Stimulated activated CD4-positive, alpha-beta T cell treated with anti-CD3 and anti-CD28 coated beads, Interleukin-4, amount 100 ng/mL, for 48 hours (primary cell): ENCODE measurements at regions not wholly inside any gene's neighbourhood (a gene's known extent, or its start where the extent isn't known, plus 50 kb on each side); places are given as distances from the start of the nearest gene placed in this dataset.
"Not testable (repeated sequence)": the region's sequence is repeated elsewhere in the genome, so short reads cannot be mapped to it uniquely, and the experiment has no call there.

Experiments
- DNase-seq, 2 donors: peaks; one replicate each; pipeline ENCODE4 v3.0.0-alpha.2; 2020; ENCODE audit warnings: low read depth in 2 of 2

DNA sequence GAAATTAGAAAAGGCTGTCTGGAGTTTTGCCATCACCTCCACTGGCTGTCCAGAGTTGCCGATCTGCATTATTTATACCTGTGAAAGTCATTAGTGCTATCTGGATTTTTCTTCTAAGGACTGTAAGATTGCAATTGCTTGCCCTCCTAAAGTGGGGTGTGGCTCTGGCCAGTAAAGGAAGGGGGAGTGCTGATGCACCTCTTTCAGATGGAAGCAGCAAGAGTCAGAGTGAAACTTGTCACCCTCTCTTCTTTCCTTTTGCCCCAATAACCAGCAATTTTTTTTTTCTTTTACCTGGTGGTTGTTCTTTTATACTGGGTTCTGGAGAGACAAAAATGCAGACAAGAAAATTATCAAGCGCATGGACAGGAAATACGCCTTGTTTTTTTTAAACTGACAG is 527.4 kb upstream of the NRP1 start:
- no peak for DNase-seq

- no peak for DNase-seq
Observed at GRCh38 chr10:33861016-33861704, 526.7 kb upstream of the NRP1 start.

GRCh38 chr10:33860552-33860951 is 526.1 kb upstream of the NRP1 start:
- no peak for DNase-seq

DNA sequence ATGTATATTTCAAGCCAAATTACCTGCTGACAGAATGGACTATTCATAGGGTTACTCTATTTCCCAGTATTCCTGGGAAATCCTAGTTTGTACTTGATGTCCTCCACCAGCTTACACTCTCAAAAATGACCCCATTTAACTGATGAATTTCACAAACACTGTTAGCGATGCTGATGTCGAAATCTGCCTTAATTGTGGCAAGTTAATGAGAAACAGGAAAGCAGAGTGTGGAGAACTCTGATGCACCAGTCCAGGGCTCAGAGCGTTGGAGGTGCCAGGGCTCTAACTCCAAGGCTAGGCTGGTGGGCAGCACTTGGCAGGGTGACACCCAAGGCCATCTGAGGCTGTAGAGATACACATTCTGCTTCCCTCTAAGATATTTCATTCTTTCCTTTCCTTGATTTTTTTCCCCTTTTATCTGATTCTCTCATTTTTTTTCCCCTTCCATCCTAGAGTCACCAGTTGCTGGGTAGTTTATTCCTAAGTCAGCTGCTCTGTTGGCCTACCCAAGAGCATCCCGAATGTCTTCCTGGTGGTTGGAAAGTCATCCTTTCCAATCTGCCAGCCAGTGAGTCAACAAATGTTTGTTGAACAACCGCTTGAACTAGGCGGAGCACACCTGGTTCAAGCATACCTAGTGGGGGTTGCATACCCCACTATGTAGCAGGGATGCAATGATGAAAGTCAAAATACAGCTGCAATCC is 525.0 kb upstream of the NRP1 start:
- no peak for DNase-seq

DNA sequence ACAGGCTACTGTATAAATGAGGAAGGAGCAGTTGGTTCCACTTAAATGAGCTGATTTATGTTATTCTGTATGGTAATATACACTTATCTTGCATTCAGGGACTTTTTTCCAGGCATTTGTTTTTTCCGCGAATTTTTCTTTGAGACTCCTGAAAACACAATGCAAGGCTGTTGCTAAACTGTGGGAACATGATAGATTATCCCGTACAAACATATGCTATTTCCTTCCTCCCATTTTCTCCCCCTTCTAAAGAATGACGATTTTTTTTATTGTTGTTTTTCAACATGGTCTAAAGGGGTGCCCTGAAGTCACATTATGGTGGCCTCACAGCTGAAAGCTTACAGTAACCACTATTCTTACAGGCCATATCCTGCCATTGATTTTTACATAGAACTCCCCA is 523.9 kb upstream of the NRP1 start:
- no peak for DNase-seq

- DNase-seq: not testable (repeated sequence)
Observed at GRCh38 chr10:33853221-33853620, 518.8 kb upstream of the NRP1 start.

DNA sequence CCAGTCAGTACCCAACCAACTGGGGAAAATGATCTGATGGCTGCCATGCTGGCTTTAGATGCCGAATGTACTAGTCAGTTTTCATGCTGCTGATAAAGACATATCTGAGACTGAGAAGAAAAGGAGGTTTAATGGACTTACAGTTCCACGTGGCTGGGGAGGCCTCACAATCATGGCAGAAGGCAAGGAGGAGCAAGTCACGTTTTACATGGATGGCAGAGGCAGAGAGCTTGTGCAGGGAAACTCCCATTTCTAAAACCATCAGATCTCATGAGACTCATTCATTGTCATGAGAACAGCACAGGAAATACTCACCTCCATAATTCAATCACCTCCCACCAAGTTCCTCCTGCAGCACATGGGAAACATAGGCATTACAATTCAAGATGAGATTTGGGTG is 508.9 kb upstream of the NRP1 start:
- DNase-seq: no peak

DNA sequence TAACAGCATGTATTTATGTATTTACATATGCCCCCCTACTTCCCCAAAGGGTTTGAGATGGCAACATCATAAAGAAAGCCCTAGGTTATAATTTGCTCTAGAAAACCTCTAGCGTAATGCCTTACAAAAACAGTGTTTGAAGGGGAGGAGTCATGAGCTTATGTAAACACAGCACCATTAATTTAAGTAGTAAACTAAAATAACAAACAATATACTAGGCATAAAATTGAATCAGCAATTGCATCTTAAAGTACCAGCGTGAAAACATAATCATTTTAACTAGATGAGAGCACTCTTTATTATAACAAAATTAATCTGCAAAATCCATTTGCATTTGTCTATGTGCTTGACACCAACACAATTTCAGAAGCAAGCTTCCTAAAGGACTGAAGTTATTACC is 507.2 kb upstream of the NRP1 start:
- DNase-seq: no peak

GRCh38 chr10:33838731-33839130 is 504.3 kb upstream of the NRP1 start:
- no peak for DNase-seq

DNA sequence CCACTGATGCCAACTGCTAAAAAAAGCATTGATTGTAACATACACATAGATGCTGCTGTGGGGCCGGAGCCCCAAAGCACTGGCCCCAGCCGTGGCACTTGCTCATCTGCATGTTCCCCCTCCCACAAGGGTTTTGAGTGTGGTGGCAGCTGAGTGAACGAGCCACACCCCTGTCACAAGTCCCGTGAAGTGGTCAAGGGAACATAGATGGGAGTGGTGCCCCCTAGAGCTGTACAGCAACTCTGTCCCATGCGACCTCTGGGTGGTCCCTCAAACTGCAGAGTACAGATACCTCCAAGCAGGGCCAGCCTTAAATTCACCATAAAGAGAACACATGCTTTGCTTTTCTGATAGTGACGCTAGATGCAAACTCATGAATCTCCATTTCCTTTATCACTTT is 503.3 kb upstream of the NRP1 start:
- DNase-seq: no peak

DNA sequence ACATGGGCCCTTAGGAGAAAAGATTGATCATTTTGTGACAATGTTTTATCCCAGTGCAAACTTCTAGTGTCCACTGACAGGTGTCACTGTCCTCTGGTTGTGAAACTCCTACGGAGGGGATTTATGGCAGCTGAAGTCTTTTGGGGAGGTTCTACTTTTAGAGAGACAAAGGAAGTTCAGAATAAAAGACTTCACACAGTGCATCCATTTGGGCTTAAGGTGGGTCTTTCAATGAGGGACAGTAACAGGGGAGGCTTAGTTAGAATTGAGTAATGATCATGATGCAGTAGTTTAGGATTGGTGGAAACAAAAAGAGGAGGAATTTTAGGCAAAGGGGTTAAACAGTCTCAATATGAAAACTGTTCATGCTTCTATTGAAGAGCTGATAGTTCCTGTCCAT is 501.1 kb upstream of the NRP1 start:
- DNase-seq: no peak

GRCh38 chr10:33833566-33833965 is 499.1 kb upstream of the NRP1 start:
- no peak for DNase-seq

DNA sequence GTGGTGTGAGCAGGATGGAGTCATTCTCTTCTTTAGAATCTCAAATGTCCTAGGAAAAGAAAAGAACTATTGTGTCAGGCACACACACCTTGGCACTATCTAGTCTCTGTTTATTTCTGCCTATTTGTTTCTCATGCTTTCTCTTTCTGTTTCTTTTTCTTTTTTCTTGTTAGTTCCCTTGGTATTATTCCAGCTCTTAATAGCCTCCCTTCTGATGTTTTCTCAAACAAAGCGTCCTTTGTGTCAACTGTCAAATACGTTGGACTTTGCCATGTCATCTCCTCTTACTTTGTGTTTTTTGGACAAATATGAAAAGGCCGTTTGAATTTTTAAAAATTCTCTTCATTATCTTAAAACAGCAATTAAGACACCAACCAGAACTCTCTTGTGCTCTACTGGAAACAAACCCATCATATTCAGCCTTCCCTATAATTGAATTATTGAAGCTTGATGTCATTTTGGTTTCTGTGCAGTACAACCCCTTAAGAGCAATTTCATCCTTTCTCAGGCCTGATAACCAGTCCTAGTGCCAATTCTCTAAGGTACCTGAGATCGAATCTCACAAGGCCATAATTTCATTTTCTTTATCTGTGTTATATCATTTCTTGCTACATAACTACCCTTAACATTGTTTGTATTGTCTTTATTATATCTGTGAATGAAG is 497.8 kb upstream of the NRP1 start:
- DNase-seq: no peak

DNA sequence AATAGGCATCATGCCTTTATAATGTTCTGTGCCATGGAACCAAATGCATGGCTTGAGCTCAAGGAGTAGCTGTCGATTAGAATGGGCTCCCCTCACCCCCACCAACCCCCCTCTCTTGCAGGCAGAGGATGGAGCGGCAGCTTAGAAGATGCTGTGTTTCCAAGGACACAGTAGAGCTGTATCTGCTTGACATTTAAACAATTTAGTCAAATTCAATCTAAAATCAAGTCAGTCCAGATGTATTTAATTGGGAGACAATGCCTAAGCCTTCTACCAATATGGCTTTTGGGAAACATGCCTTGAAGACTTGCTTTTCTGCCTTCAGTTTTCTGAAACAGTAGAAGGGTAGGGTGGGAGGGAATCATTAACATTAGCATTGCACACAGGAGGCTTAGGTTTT is 497.1 kb upstream of the NRP1 start:
- no peak for DNase-seq

- DNase-seq: not testable (repeated sequence)
Observed at GRCh38 chr10:33829899-33830298, 495.4 kb upstream of the NRP1 start.

- no peak for DNase-seq
Observed at GRCh38 chr10:33828592-33828991, 494.1 kb upstream of the NRP1 start.

DNA sequence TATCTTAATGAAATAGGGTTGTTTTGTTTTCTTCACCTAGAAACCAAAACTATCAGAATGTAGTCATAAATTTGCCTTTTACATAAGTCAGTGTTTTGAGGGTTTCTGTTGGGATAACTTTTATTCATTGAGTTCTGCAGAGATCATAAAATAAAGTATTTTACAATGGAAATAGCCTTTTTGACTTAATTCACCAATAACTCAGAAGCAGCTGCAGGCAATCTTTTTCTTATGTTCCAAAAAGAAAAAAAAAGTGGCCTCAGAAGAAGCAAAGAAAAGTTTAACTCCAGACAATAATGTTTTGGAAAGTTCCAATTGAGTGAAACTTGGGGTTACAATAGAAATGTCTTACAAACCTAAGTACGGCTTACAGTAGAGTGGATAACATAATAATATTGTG is 491.7 kb upstream of the NRP1 start:
- DNase-seq: no peak

- no peak for DNase-seq
Observed at GRCh38 chr10:33822774-33823173, 488.3 kb upstream of the NRP1 start.

DNA sequence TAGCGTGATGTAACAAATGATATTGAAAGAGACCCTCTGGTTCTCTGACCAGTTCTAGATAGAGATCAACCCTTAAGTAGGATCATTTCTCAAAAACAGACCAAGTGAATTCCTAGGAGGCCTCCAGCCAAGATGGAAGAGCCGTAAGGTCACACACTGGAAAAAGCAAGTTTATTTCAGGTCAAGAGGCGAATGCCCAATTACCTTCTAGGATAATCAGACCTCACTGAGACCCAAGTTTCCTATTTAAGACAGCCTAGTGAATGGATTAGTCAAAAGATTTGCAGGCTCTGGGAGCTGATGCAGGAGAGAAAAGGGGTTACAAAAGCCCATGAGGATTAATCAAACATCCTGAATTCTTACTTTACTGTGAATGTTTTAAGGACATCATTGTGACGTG is 486.1 kb upstream of the NRP1 start:
- no peak for DNase-seq

- DNase-seq: no peak
Observed at GRCh38 chr10:33819206-33819605, 484.7 kb upstream of the NRP1 start.

DNA sequence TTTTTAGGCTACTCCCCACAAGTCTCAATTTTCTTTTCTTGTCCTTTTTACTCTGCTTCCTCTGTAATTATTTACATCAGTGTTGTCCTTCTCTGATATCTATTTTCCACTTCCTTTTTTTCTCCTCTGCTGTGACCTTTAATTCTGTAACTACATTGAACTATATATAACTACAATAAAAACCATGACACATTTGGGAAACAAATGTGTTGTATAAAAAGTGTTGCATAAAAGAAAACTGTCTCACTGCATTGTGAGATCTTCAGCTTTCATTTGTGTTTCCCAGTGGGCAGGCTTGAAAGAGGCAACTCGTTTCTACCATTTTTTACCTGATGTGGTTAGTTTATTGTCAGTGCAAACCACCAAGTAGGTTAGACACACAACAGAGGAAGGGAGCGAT is 483.9 kb upstream of the NRP1 start:
- DNase-seq: no peak

GRCh38 chr10:33817605-33818004 is 483.1 kb upstream of the NRP1 start:
- DNase-seq: no peak

DNA sequence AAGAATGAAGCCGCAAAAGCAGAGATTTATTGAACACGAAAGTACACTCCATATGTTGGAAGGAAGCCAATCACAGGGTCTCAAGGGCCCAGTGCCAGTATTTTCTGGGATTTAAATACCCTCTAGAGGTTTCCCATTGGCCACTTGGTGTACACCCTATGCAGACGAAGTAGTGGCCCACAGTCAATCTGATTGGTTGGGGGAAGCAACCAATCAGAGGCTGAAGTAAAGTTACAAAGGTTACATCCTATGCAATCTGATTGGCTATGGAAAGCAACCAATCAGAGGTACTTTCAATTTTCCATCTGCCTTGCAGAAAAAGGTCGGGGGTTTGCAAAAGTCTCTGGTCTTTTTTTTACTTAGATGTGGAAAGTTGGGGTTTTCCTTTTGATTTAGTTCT is 481.3 kb upstream of the NRP1 start:
- DNase-seq: no peak
